ENCODE measurements at regions not wholly inside any gene's neighbourhood (a gene's known extent, or its start where the extent isn't known, plus 50 kb on each side); places are given as distances from the start of the nearest gene placed in this dataset.

DNA sequence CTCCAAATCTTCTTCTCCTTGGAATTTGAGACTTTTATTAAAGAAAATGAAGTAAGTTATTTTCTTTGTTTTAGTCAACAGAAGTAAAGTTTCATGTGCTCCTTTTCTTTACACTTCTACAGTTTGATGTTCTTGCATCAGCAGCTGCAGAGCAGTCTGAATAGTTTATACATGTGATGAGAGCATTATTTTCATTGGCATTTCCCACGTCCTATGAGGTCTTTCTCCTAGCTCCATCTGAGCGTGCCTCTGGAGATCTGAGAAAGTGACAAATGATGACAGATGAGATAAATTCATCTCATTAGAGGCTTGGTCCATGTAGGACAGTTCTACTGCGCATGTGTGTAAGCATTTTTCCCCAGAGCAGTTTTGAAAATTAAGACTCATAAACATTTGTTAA lies 1290.0 kb downstream of the UQCRFS1 start:
- Histone ChIP-seq H3K36me3 (ENCODE audit: insufficient read depth, low read length) (no peaks in the 10 kb centered on the region), H3K4me2 (ENCODE audit: insufficient read depth, low read length) (no peak overlapping the region), H3K4me3 (ENCODE audit: insufficient read depth, low read length) (no peak overlapping the region), H2AFZ (ENCODE audit: low read length) (no peak overlapping the region), H3K27me3 (ENCODE audit: insufficient read depth, low read length) (no peaks in the 10 kb centered on the region), H4K20me1 (ENCODE audit: insufficient read depth, low read length) (no peaks in the 10 kb centered on the region), H3K79me2 (ENCODE audit: insufficient read depth, low read length) (no peaks in the 10 kb centered on the region), H3K9me3 (ENCODE audit: low read depth, low read length) (no peaks in the 10 kb centered on the region), H3K27ac (ENCODE audit: low read depth, low read length) (no peak overlapping the region), H3K4me1 (ENCODE audit: insufficient read depth, low read length) (no peaks in the 10 kb centered on the region)
- no peak for DNase-seq (ENCODE audit: insufficient read length, low spot score, missing footprints)
- TF ChIP-seq, protein P1, sequence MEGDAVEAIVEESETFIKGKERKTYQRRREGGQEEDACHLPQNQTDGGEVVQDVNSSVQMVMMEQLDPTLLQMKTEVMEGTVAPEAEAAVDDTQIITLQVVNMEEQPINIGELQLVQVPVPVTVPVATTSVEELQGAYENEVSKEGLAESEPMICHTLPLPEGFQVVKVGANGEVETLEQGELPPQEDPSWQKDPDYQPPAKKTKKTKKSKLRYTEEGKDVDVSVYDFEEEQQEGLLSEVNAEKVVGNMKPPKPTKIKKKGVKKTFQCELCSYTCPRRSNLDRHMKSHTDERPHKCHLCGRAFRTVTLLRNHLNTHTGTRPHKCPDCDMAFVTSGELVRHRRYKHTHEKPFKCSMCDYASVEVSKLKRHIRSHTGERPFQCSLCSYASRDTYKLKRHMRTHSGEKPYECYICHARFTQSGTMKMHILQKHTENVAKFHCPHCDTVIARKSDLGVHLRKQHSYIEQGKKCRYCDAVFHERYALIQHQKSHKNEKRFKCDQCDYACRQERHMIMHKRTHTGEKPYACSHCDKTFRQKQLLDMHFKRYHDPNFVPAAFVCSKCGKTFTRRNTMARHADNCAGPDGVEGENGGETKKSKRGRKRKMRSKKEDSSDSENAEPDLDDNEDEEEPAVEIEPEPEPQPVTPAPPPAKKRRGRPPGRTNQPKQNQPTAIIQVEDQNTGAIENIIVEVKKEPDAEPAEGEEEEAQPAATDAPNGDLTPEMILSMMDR (IDR thresholded peaks at IDR 0.05; ENCODE audit: extremely low read depth, low read depth, low read length): no peak

DNA sequence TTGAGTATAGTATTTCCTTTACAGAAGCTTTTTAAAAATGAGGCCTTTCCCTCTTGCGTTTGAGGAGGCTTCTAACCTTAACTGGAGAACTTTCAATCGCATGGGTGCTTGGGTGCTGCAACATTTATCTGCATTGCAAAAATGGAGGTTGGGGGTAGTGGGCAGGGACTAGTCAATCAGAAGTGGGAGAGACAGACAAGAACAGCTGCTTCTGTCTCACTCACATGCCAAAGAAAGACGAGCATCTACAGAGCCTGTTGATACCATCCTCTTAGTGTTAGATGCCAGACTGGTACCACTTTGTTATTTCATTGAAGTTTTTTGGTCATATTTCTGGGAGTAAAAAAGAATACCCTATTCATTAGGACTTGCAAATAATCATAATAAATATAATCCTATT lies 1292.2 kb downstream of the UQCRFS1 start:
- TF ChIP-seq, protein P1 (IDR thresholded peaks at IDR 0.05; ENCODE audit: extremely low read depth, low read depth, low read length): no peak
- H3K4me2 ChIP-seq (ENCODE audit: insufficient read depth, low read length): no peak overlapping the region
- H3K4me1 ChIP-seq (ENCODE audit: insufficient read depth, low read length): no peaks in the 10 kb centered on the region
- H3K27ac ChIP-seq (ENCODE audit: low read depth, low read length): no peak overlapping the region
- no peaks in the 10 kb centered on the region for H3K9me3 ChIP-seq (ENCODE audit: low read depth, low read length)
- no peaks in the 10 kb centered on the region for H3K79me2 ChIP-seq (ENCODE audit: insufficient read depth, low read length)
- H3K27me3 ChIP-seq (ENCODE audit: insufficient read depth, low read length): no peaks in the 10 kb centered on the region
- no peak overlapping the region for H2AFZ ChIP-seq (ENCODE audit: low read length)
- no peak for DNase-seq (ENCODE audit: insufficient read length, low spot score, missing footprints)
- no peak overlapping the region for H3K4me3 ChIP-seq (ENCODE audit: insufficient read depth, low read length)
- H4K20me1 ChIP-seq (ENCODE audit: insufficient read depth, low read length): no peaks in the 10 kb centered on the region
- no peaks in the 10 kb centered on the region for H3K36me3 ChIP-seq (ENCODE audit: insufficient read depth, low read length)

DNA sequence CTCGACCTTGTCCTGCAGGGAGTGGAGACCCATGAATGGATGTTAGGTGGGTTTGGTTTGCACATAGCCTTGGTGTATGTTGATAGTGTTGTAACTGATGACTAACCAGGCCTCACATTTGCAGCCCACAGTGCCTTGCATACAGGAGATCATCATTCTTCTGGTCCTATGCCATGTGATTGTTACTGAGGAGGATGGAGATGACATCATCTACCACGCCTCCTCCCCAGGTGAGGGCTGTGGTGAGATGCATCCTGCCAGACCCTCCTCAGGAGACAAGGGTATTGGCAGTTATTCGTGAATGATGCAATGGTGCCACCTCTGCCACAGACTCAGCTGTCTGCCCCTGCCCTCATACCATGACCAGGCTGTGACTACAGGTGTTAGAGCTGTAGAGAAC lies 1294.1 kb downstream of the UQCRFS1 start:
- Histone ChIP-seq H3K9me3 (ENCODE audit: low read depth, low read length) (no peaks in the 10 kb centered on the region), H4K20me1 (ENCODE audit: insufficient read depth, low read length) (no peaks in the 10 kb centered on the region), H3K27ac (ENCODE audit: low read depth, low read length) (no peak overlapping the region), H3K79me2 (ENCODE audit: insufficient read depth, low read length) (no peaks in the 10 kb centered on the region), H3K4me2 (ENCODE audit: insufficient read depth, low read length) (no peak overlapping the region), H3K36me3 (ENCODE audit: insufficient read depth, low read length) (no peaks in the 10 kb centered on the region), H3K4me1 (ENCODE audit: insufficient read depth, low read length) (no peaks in the 10 kb centered on the region), H2AFZ (ENCODE audit: low read length) (no peak overlapping the region), H3K4me3 (ENCODE audit: insufficient read depth, low read length) (no peak overlapping the region), H3K27me3 (ENCODE audit: insufficient read depth, low read length) (no peaks in the 10 kb centered on the region)
- TF ChIP-seq, protein P1 (IDR thresholded peaks at IDR 0.05; ENCODE audit: extremely low read depth, low read depth, low read length): no peak
- no peak for DNase-seq (ENCODE audit: insufficient read length, low spot score, missing footprints)

DNA sequence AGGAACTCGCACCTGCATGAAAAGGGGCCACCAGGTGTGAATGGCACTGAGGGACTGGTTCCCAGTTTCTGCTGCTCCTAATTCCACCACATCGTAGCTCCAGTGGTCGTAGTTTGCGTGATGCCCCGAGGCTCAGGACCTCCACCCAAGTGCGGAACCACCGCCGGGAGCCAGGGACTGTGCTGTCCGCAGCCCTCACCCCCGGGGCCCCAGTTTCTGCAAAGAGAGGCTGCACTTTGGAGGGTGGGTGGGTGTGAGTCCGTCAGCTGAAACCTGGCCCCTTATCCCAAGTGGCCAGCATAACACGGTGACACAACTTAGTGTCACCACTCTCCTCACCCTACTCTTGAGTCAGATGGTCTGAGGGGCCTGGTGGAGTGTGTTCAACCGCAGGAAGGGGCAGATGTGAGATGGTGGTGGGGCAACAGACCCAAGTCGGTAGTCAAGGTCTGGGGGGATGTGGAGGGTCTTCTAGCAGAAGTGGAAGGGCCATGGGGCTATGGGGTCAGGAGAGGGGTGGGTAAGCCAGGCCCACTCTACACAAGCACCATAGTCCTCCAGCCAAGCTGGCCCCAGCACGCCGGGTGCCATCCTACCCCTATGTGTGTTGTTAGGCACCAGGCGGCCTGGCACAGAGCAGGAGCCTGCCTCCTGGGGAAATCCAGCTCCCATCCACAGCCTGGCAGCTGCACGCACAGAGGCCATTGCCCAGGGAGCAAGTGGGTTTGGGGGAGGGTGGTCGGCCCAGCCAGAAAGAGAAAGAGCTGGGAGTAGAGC lies 1301.6 kb downstream of the UQCRFS1 start:
- no peaks in the 10 kb centered on the region for H3K27me3 ChIP-seq (ENCODE audit: insufficient read depth, low read length)
- TF ChIP-seq, protein P1 (IDR thresholded peaks at IDR 0.05; ENCODE audit: extremely low read depth, low read depth, low read length): no peak
- H3K4me3 ChIP-seq (ENCODE audit: insufficient read depth, low read length): no peak overlapping the region
- no peaks in the 10 kb centered on the region for H3K9me3 ChIP-seq (ENCODE audit: low read depth, low read length)
- no peaks in the 10 kb centered on the region for H4K20me1 ChIP-seq (ENCODE audit: insufficient read depth, low read length)
- DNase-seq (ENCODE audit: insufficient read length, low spot score, missing footprints): no peak
- no peaks in the 10 kb centered on the region for H3K36me3 ChIP-seq (ENCODE audit: insufficient read depth, low read length)
- H3K4me1 ChIP-seq (ENCODE audit: insufficient read depth, low read length): no peaks in the 10 kb centered on the region
- H3K79me2 ChIP-seq (ENCODE audit: insufficient read depth, low read length): no peaks in the 10 kb centered on the region
- no peak overlapping the region for H3K27ac ChIP-seq (ENCODE audit: low read depth, low read length)
- no peak overlapping the region for H3K4me2 ChIP-seq (ENCODE audit: insufficient read depth, low read length)
- no peak overlapping the region for H2AFZ ChIP-seq (ENCODE audit: low read length)

Data from osteoblast (primary cell).